H9 (cell line): ENCODE measurements at regions not wholly inside any gene's neighbourhood (a gene's known extent, or its start where the extent isn't known, plus 50 kb on each side); places are given as distances from the start of the nearest gene placed in this dataset.

Experiments used
- DNase-seq: peaks from one replicate; pipeline ENCODE4 v3.0.0-alpha.2; 2017
- H2AFZ ChIP-seq: one replicate; pipeline ENCODE4 v1.6.1; 2013; ENCODE audit warnings: mild to moderate bottlenecking, low read length, control low read depth, moderate library complexity
- H2AK5ac ChIP-seq: 2 replicates; pipeline ENCODE4 v1.6.1; 2013; ENCODE audit warnings: low read length, control low read depth, mixed read lengths; ENCODE audit not compliant: insufficient read length
- H2BK120ac ChIP-seq: one replicate; pipeline ENCODE4 v1.6.1; 2013; ENCODE audit warnings: low read depth, mild to moderate bottlenecking, low read length, control low read depth, inconsistent platforms; ENCODE audit not compliant: poor library complexity, severe bottlenecking
- H2BK12ac ChIP-seq: 2 replicates; pipeline ENCODE4 v1.6.1; 2013; ENCODE audit warnings: low read length, control low read depth, mixed read lengths, low read depth; ENCODE audit not compliant: insufficient read length
- H2BK15ac ChIP-seq: 2 replicates; pipeline ENCODE4 v1.6.1; 2013; ENCODE audit warnings: low read depth, low read length, control low read depth
- H2BK20ac ChIP-seq: one replicate; pipeline ENCODE4 v1.6.1; 2013; ENCODE audit warnings: low read depth, mild to moderate bottlenecking, low read length, control low read depth, inconsistent platforms; ENCODE audit not compliant: poor library complexity, severe bottlenecking
- H2BK5ac ChIP-seq: 2 replicates; pipeline ENCODE4 v1.6.1; 2013; ENCODE audit warnings: low read length, control low read depth, mixed read lengths; ENCODE audit not compliant: insufficient read length
- H3K14ac ChIP-seq: 2 replicates; pipeline ENCODE4 v1.6.1; 2013; ENCODE audit warnings: low read length, control low read depth; ENCODE audit not compliant: insufficient read depth
- H3K18ac ChIP-seq: 2 replicates; pipeline ENCODE4 v1.6.1; 2013; ENCODE audit warnings: low read depth, mild to moderate bottlenecking, mixed read lengths, low read length, control low read depth; ENCODE audit not compliant: insufficient read length
- H3K23ac ChIP-seq: 2 replicates; pipeline ENCODE4 v1.6.1; 2013; ENCODE audit warnings: low read length, control low read depth, mixed read lengths, low read depth; ENCODE audit not compliant: insufficient read length
- H3K23me2 ChIP-seq: 2 replicates; pipeline ENCODE4 v1.6.1; 2013; ENCODE audit warnings: low read depth, mild to moderate bottlenecking, mixed read lengths, low read length, control low read depth; ENCODE audit not compliant: insufficient read length, poor library complexity, severe bottlenecking
- H3K27ac ChIP-seq: 2 replicates; pipeline ENCODE4 v1.5.1; 2013; ENCODE audit warnings: low read length, control low read depth, mixed read lengths, low read depth; ENCODE audit not compliant: insufficient read length
- H3K27me3 ChIP-seq: 2 replicates; pipeline ENCODE4 v1.6.1; 2013; ENCODE audit warnings: low read length, control low read depth, inconsistent platforms; ENCODE audit not compliant: insufficient read depth
- H3K4ac ChIP-seq: 2 replicates; pipeline ENCODE4 v1.6.1; 2013; ENCODE audit warnings: low read depth, mild to moderate bottlenecking, control low read depth, inconsistent platforms, low read length, moderate library complexity
- H3K4me1 ChIP-seq: 2 replicates; pipeline ENCODE4 v1.6.1; 2013; ENCODE audit warnings: low read length, control low read depth, inconsistent platforms; ENCODE audit not compliant: insufficient read depth
- H3K4me2 ChIP-seq: 2 replicates; pipeline ENCODE4 v1.6.1; 2013; ENCODE audit warnings: low read length, control low read depth, mixed read lengths; ENCODE audit not compliant: insufficient read length, insufficient read depth
- H3K56ac ChIP-seq: 2 replicates; pipeline ENCODE4 v1.6.1; 2013; ENCODE audit warnings: low read depth, mild to moderate bottlenecking, mixed read lengths, low read length, control low read depth; ENCODE audit not compliant: insufficient read length
- H3K79me1 ChIP-seq: 2 replicates; pipeline ENCODE4 v1.6.1; 2013; ENCODE audit warnings: low read depth, mild to moderate bottlenecking, moderate library complexity, low read length, control low read depth, inconsistent platforms; ENCODE audit not compliant: insufficient read depth, poor library complexity, severe bottlenecking
- H3K79me2 ChIP-seq: 2 replicates; pipeline ENCODE4 v1.6.1; 2013; ENCODE audit warnings: low read length, control low read depth, inconsistent platforms; ENCODE audit not compliant: insufficient read depth
- H3K9ac ChIP-seq: 2 replicates; pipeline ENCODE4 v1.6.1; 2013; ENCODE audit warnings: low read length, control low read depth, mixed read lengths; ENCODE audit not compliant: insufficient read length; ENCODE audit errors: extremely low read depth
- H3K9me3 ChIP-seq: one replicate; pipeline ENCODE4 v1.6.1; 2013; ENCODE audit warnings: low read depth, low read length, inconsistent platforms; ENCODE audit not compliant: control insufficient read depth
- H3T11ph ChIP-seq: one replicate; pipeline ENCODE4 v1.6.1; 2013; ENCODE audit warnings: mild to moderate bottlenecking, low read length, control low read depth, inconsistent platforms
- H4K20me1 ChIP-seq: one replicate; pipeline ENCODE4 v1.6.1; 2013; ENCODE audit not compliant: control insufficient read depth, insufficient read length, insufficient read depth
- H4K5ac ChIP-seq: 2 replicates; pipeline ENCODE4 v1.6.1; 2013; ENCODE audit warnings: low read depth, mild to moderate bottlenecking, mixed read lengths, low read length, control low read depth; ENCODE audit not compliant: insufficient read length
- H4K8ac ChIP-seq: replicated peaks from 2 replicates; pipeline ENCODE4 v1.6.1; 2013; ENCODE audit warnings: low read length, control low read depth, mixed read lengths, low read depth; ENCODE audit not compliant: insufficient read length
- H4K91ac ChIP-seq: 2 replicates; pipeline ENCODE4 v1.6.1; 2013; ENCODE audit warnings: low read depth, mild to moderate bottlenecking, moderate library complexity, mixed read lengths, low read length, control low read depth; ENCODE audit not compliant: insufficient read length
- H3K27ac Mint-ChIP-seq, 3 experiments: 2 replicates in 2 of 3; 3 replicates in 1 of 3; pipeline ENCODE4 v1.8.0; 2020 to 2021; ENCODE audit warnings: mixed read lengths in 3 of 3, mild to moderate bottlenecking in 1 of 3, moderate library complexity in 1 of 3
- H3K27me3 Mint-ChIP-seq: 2 replicates; pipeline ENCODE4 v1.8.0; 2021; ENCODE audit warnings: low read depth, mild to moderate bottlenecking, moderate library complexity, mixed read lengths
- H3K36me3 Mint-ChIP-seq, 3 experiments: 2 replicates in 2 of 3; 3 replicates in 1 of 3; pipeline ENCODE4 v1.8.0; 2020 to 2021; ENCODE audit warnings: low read depth in 3 of 3, mixed read lengths in 3 of 3; ENCODE audit not compliant: insufficient read depth in 1 of 3
- H3K4me1 Mint-ChIP-seq, 2 experiments: 2 replicates each; pipeline ENCODE4 v1.8.0; 2020; ENCODE audit warnings: mixed read lengths in 2 of 2
- H3K4me3 Mint-ChIP-seq, 2 experiments: 2 replicates in 1 of 2; 3 replicates in 1 of 2; pipeline ENCODE4 v1.8.0; 2020 to 2021; ENCODE audit warnings: mild to moderate bottlenecking in 2 of 2, mixed read lengths in 2 of 2, moderate library complexity in 1 of 2
- H3K9me3 Mint-ChIP-seq, 2 experiments: 2 replicates in 1 of 2; 3 replicates in 1 of 2; pipeline ENCODE4 v1.8.0; 2020; ENCODE audit warnings: mild to moderate bottlenecking in 2 of 2, mixed read lengths in 2 of 2, moderate library complexity in 1 of 2
- WGBS: extraction: QIAGEN DNeasy Blood & Tissue Kit; methylation state at CpG from one replicate; pipeline ENCODE4 v1.1.7; 2013; ENCODE audit warnings: missing lambda C conversion rate, low lambda C conversion rate, mixed read lengths; ENCODE audit not compliant: insufficient read length; ENCODE audit errors: extremely low coverage; 5-methylcytosine and 5-hydroxymethylcytosine counted together
- TF ChIP-seq, protein P1 (sequence below): fragments of 200-600 bp; sonication (generic); conservative IDR thresholded peaks from 3 replicates; pipeline ENCODE4 v1.8.0; 2021; ENCODE audit warnings: antibody characterized with exemption, mild to moderate bottlenecking

- no peaks in the 10 kb centered on the region; the same call in 1 of the 2 replicates for H3K4me1 ChIP-seq
- no peak for DNase-seq
- H3K27ac Mint-ChIP-seq, result no peak overlapping the region
- H3K36me3 Mint-ChIP-seq, result peaks cover 6 to 12% (median 7%) of the 10 kb centered on the region in 3 experiments; a peak in 5 of 7 replicates
- H4K91ac ChIP-seq, result no peak overlapping the region
- H3K27ac ChIP-seq, result no peak overlapping the region
- H3K27me3 ChIP-seq, result no peaks in the 10 kb centered on the region
- H2BK5ac ChIP-seq, result no peak overlapping the region
- TF ChIP-seq, protein P1, sequence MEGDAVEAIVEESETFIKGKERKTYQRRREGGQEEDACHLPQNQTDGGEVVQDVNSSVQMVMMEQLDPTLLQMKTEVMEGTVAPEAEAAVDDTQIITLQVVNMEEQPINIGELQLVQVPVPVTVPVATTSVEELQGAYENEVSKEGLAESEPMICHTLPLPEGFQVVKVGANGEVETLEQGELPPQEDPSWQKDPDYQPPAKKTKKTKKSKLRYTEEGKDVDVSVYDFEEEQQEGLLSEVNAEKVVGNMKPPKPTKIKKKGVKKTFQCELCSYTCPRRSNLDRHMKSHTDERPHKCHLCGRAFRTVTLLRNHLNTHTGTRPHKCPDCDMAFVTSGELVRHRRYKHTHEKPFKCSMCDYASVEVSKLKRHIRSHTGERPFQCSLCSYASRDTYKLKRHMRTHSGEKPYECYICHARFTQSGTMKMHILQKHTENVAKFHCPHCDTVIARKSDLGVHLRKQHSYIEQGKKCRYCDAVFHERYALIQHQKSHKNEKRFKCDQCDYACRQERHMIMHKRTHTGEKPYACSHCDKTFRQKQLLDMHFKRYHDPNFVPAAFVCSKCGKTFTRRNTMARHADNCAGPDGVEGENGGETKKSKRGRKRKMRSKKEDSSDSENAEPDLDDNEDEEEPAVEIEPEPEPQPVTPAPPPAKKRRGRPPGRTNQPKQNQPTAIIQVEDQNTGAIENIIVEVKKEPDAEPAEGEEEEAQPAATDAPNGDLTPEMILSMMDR, result no peak
- no peaks in the 10 kb centered on the region for H3K79me1 ChIP-seq
- no CpG with 5 or more reads among the region's 9 CpGs for WGBS
- H3K27me3 Mint-ChIP-seq, result peaks cover 5% of the 10 kb centered on the region
- H4K20me1 ChIP-seq, result no peaks in the 10 kb centered on the region
- H2BK120ac ChIP-seq, result no peak overlapping the region
- H3K23ac ChIP-seq, result no peak overlapping the region
- no peak overlapping the region for H2AK5ac ChIP-seq
- no peak overlapping the region for H3K56ac ChIP-seq
- no peak overlapping the region for H3K18ac ChIP-seq
- H3T11ph ChIP-seq, result no peak overlapping the region
- no peak overlapping the region for H3K9ac ChIP-seq
- H3K4ac ChIP-seq, result no peak overlapping the region
- H3K14ac ChIP-seq, result no peak overlapping the region
- H4K5ac ChIP-seq, result no peak overlapping the region
- no peak overlapping the region for H2BK12ac ChIP-seq
- no peak overlapping the region for H2BK20ac ChIP-seq
- peaks cover 11 to 29% of the 10 kb centered on the region in 2 experiments for H3K9me3 Mint-ChIP-seq
- H3K4me2 ChIP-seq, result no peak overlapping the region
- no peak overlapping the region for H2AFZ ChIP-seq
- no peaks in the 10 kb centered on the region for H3K79me2 ChIP-seq
- no peak overlapping the region for H4K8ac ChIP-seq
- peaks cover 0 to 6% of the 10 kb centered on the region in 2 experiments; a peak in 2 of 4 replicates for H3K4me1 Mint-ChIP-seq
- H3K9me3 ChIP-seq, result no peaks in the 10 kb centered on the region
- H3K23me2 ChIP-seq, result no peaks in the 10 kb centered on the region
- H3K4me3 Mint-ChIP-seq, result no peak overlapping the region
- H2BK15ac ChIP-seq, result no peak overlapping the region
Observed at GRCh38 chr18:8526332-8526731, 82.9 kb upstream of the RAB12 start.
